ENCODE measurements at regions not wholly inside any gene's neighbourhood (a gene's known extent, or its start where the extent isn't known, plus 50 kb on each side); places are given as distances from the start of the nearest gene placed in this dataset.

GRCh38 chrX:74207539-74207938 is 96.4 kb upstream of the ZCCHC13 start:
- no peaks in the 10 kb centered on the region for H3K4me1 ChIP-seq
- no peak overlapping the region for H3K27ac ChIP-seq
- H3K4me3 ChIP-seq: no peak overlapping the region
- no peak for ATAC-seq
- CTCF ChIA-PET: interaction anchor here (1.1 kb wide), 1 partner anchor 136 kb away, joined by 4 read pairs; no protein-coding TSS in a partner anchor
- H3K4me2 ChIP-seq: no peak overlapping the region
- peak; percentile 65 for FAIRE-seq
- no peaks in the 10 kb centered on the region for H3K9me3 ChIP-seq
- TF ChIP-seq EP300 (IDR thresholded peaks at IDR 0.05) (no peak), RCOR1 (IDR thresholded peaks at IDR 0.05; ENCODE audit: low read depth, low read length) (no peak)
- 96% methylated on average over 3 of the region's 3 CpGs for WGBS (ENCODE audit: missing lambda C conversion rate)
- POLR2A ChIA-PET: no interaction called here
- DNase-seq (ENCODE audit: low read depth in 1 of 2, low spot score in 1 of 2): no peak

GRCh38 chrX:74195605-74196004 is 108.4 kb upstream of the ZCCHC13 start:
- FAIRE-seq (peak; percentile 13), ATAC-seq (no peak)
- TF ChIP-seq CEBPB (IDR thresholded peaks at IDR 0.05) (no peak), CHD4 (IDR thresholded peaks at IDR 0.05; ENCODE audit: borderline replicate concordance) (no peak), MYC (IDR thresholded peaks at IDR 0.05; ENCODE audit: borderline replicate concordance, low read length) (no peak), POLR2A (IDR thresholded peaks at IDR 0.05; ENCODE audit: low read length) (no peak), HOXB13 (CRISPR knock-in tag; IDR thresholded peaks at IDR 0.05; ENCODE audit: low read depth) (no peak), REST (IDR thresholded peaks at IDR 0.05) (no peak), CBX2 (IDR thresholded peaks at IDR 0.05; ENCODE audit: borderline replicate concordance, low read depth) (no peak), RNF2 (IDR thresholded peaks at IDR 0.05; ENCODE audit: borderline replicate concordance, low read depth) (no peak), KDM1A (IDR thresholded peaks at IDR 0.05; ENCODE audit: low read depth) (no peak), MAFK (IDR thresholded peaks at IDR 0.05; ENCODE audit: partially characterized antibody) (no peak), HMGXB4 (CRISPR knock-in tag; IDR thresholded peaks at IDR 0.05; ENCODE audit: borderline replicate concordance) (no peak), CTCF (IDR thresholded peaks at IDR 0.05) (no peak), FOSB (CRISPR knock-in tag; IDR thresholded peaks at IDR 0.05) (no peak), HOXB5 (CRISPR knock-in tag; IDR thresholded peaks at IDR 0.05) (no peak), HES2 (IDR thresholded peaks at IDR 0.05) (no peak), POLR2AphosphoS2 (conservative IDR thresholded peaks at IDR 0.05; ENCODE audit: low read length) (no peak), ZNF302 (CRISPR knock-in tag; IDR thresholded peaks at IDR 0.05) (no peak), ZSCAN20 (CRISPR knock-in tag; IDR thresholded peaks at IDR 0.05) (no peak)

More at GRCh38 chrX:74195605-74196004, 108.4 kb upstream of the ZCCHC13 start:
- Histone ChIP-seq H3K4me1 (no peaks in the 10 kb centered on the region), H3K4me3 (no peak overlapping the region), H3K4me2 (no peak overlapping the region), H3K9me3 (peaks cover 23% of the 10 kb centered on the region; the same call in 2 of the 3 replicates), H3K27ac (no peak overlapping the region)
- DNase-seq (ENCODE audit: low read depth in 1 of 2, low spot score in 1 of 2): no peak
- ChIA-PET POLR2A (no interaction called here), CTCF (no interaction called here)

Measured in A549 (cell line).